ENCODE measurements at regions not wholly inside any gene's neighbourhood (a gene's known extent, or its start where the extent isn't known, plus 50 kb on each side); places are given as distances from the start of the nearest gene placed in this dataset.

GRCh38 chr4:180057891-180058671 is 2185.1 kb upstream of the TENM3 start:
- Histone ChIP-seq H3K4me3 (ENCODE audit: low read depth, low read length) (peak overlapping the region; percentile 62), H3K9me3 (ENCODE audit: severe bottlenecking) (no peaks in the 10 kb centered on the region), H3K36me3 (no peaks in the 10 kb centered on the region), H3K27me3 (ENCODE audit: insufficient read depth, low read depth, severe bottlenecking) (peaks cover 6% of the 10 kb centered on the region), H3K27ac (no peak overlapping the region)
- peak; percentile 48 for DNase-seq
- no peak for TF ChIP-seq CTCF (IDR thresholded peaks at IDR 0.05; ENCODE audit: low read depth, low read length)

- Histone ChIP-seq H3K4me3 (ENCODE audit: low read depth, low read length) (peak overlapping the region; percentile 62), H3K27me3 (ENCODE audit: insufficient read depth, low read depth, severe bottlenecking) (peaks cover 6% of the 10 kb centered on the region), H3K27ac (no peak overlapping the region), H3K36me3 (no peaks in the 10 kb centered on the region), H3K9me3 (ENCODE audit: severe bottlenecking) (no peaks in the 10 kb centered on the region)
- 0 out of 2 replicates have a peak, but pooled peaks have one; percentile 1 for TF ChIP-seq CTCF (IDR thresholded peaks at IDR 0.05; ENCODE audit: low read depth, low read length)
- peak; percentile 69 for DNase-seq
Observed at GRCh38 chr4:180058691-180059215, 2184.4 kb upstream of the TENM3 start.

GRCh38 chr4:180059216-180059881 is 2183.9 kb upstream of the TENM3 start:
- Histone ChIP-seq H3K4me3 (ENCODE audit: low read depth, low read length) (peak overlapping the region; percentile 62), H3K9me3 (ENCODE audit: severe bottlenecking) (no peaks in the 10 kb centered on the region), H3K27ac (no peak overlapping the region), H3K27me3 (ENCODE audit: insufficient read depth, low read depth, severe bottlenecking) (peaks cover 6% of the 10 kb centered on the region), H3K36me3 (no peaks in the 10 kb centered on the region)
- peak; percentile 24 for DNase-seq
- TF ChIP-seq CTCF (IDR thresholded peaks at IDR 0.05; ENCODE audit: low read depth, low read length), result no peak

GRCh38 chr4:180060159-180060889 is 2182.9 kb upstream of the TENM3 start:
- Histone ChIP-seq H3K27me3 (ENCODE audit: insufficient read depth, low read depth, severe bottlenecking) (peaks cover 6% of the 10 kb centered on the region), H3K27ac (no peak overlapping the region), H3K4me3 (ENCODE audit: low read depth, low read length) (0 out of 2 replicates have a peak overlapping the region, but pooled peaks have one; percentile 62), H3K36me3 (no peaks in the 10 kb centered on the region), H3K9me3 (ENCODE audit: severe bottlenecking) (no peaks in the 10 kb centered on the region)
- TF ChIP-seq CTCF (IDR thresholded peaks at IDR 0.05; ENCODE audit: low read depth, low read length), result peak; percentile 37; the same call in 1 of the 2 replicates
- DNase-seq, result no peak

GRCh38 chr4:180081072-180081471 is 2162.1 kb upstream of the TENM3 start:
- H3K27ac ChIP-seq, result no peak overlapping the region
- TF ChIP-seq CTCF (IDR thresholded peaks at IDR 0.05; ENCODE audit: low read depth, low read length), result no peak
- no peaks in the 10 kb centered on the region for H3K9me3 ChIP-seq (ENCODE audit: severe bottlenecking)

More at GRCh38 chr4:180081072-180081471, 2162.1 kb upstream of the TENM3 start:
- Histone ChIP-seq H3K36me3 (no peaks in the 10 kb centered on the region), H3K4me3 (ENCODE audit: low read depth, low read length) (no peak overlapping the region), H3K27me3 (ENCODE audit: insufficient read depth, low read depth, severe bottlenecking) (no peaks in the 10 kb centered on the region)
- no peak for DNase-seq
